ENCODE measurements at regions not wholly inside any gene's neighbourhood (a gene's known extent, or its start where the extent isn't known, plus 50 kb on each side); places are given as distances from the start of the nearest gene placed in this dataset.

DNA sequence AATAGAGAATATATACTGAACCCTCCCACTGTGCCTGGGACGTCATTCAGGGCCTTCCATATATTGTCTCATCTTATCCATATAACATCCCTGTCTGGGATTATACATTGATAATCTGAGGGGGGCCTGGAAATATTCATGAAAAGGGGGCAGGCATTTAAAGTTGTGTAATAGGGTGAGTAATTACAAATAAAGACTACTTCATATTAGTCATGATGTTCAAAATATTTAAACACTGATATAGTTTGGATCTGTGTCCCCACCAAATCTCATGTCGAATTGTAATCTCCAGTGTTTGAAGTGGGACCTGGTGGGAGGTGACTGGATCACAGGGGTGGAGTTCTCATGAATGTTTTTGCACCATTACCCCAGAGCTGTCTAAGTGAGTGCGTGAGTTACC is 97.8 kb downstream of the AQP9 start:
- no peak overlapping the region for H3K4me2 ChIP-seq
- H3K4me1 ChIP-seq = peaks cover 7% of the 10 kb centered on the region
- H3K9me3 ChIP-seq (ENCODE audit: low read depth) = no peaks in the 10 kb centered on the region
- H3K27me3 ChIP-seq = no peaks in the 10 kb centered on the region
- H3K27me3 Mint-ChIP-seq (ENCODE audit: insufficient read depth, low read depth) = peaks cover 7% of the 10 kb centered on the region
- H3K4me3 ChIP-seq = no peak overlapping the region
- H3K9ac ChIP-seq = no peak overlapping the region
- H3K4me3 Mint-ChIP-seq = no peak overlapping the region
- no peak overlapping the region for H2AFZ ChIP-seq (replicated peaks)
- H3K27ac ChIP-seq = no peak overlapping the region
- H3K36me3 Mint-ChIP-seq = no peaks in the 10 kb centered on the region
- H3K27ac Mint-ChIP-seq = no peak overlapping the region
- no peaks in the 10 kb centered on the region for H3K79me2 ChIP-seq (ENCODE audit: low read depth)
- peaks cover 5% of the 10 kb centered on the region for H3K9me3 Mint-ChIP-seq
- no peaks in the 10 kb centered on the region for H4K20me1 ChIP-seq (ENCODE audit: low read depth)
- H3K4me1 Mint-ChIP-seq = peaks cover 29% of the 10 kb centered on the region
- no peaks in the 10 kb centered on the region for H3F3A ChIP-seq (ENCODE audit: low read depth)
- TF ChIP-seq EZH2 (IDR thresholded peaks at IDR 0.05) (no peak), CTCF (IDR thresholded peaks at IDR 0.05) (no peak), EZH2phosphoT487 (IDR thresholded peaks at IDR 0.05) (no peak)
- no peaks in the 10 kb centered on the region for H3K36me3 ChIP-seq
- DNase-seq (ENCODE audit: low spot score) = no peak

GRCh38 chr15:58240191-58240932 is 102.2 kb downstream of the AQP9 start:
- H3K9me3 ChIP-seq (ENCODE audit: low read depth) = no peaks in the 10 kb centered on the region
- H3K36me3 ChIP-seq = no peaks in the 10 kb centered on the region
- TF ChIP-seq EZH2phosphoT487 (IDR thresholded peaks at IDR 0.05) (no peak), CTCF (IDR thresholded peaks at IDR 0.05) (no peak), EZH2 (IDR thresholded peaks at IDR 0.05) (no peak)
- H3K79me2 ChIP-seq (ENCODE audit: low read depth) = no peaks in the 10 kb centered on the region
- peaks cover 5% of the 10 kb centered on the region for H3K9me3 Mint-ChIP-seq
- no peak for DNase-seq (ENCODE audit: low spot score)
- no peak overlapping the region for H3K4me3 Mint-ChIP-seq
- H3F3A ChIP-seq (ENCODE audit: low read depth) = no peaks in the 10 kb centered on the region
- H3K4me2 ChIP-seq = no peak overlapping the region
- no peak overlapping the region for H3K9ac ChIP-seq
- H3K27ac ChIP-seq = no peak overlapping the region
- peaks cover 39% of the 10 kb centered on the region for H3K4me1 Mint-ChIP-seq
- no peak overlapping the region for H3K4me3 ChIP-seq
- peak overlapping the region; percentile 73 for H3K27ac Mint-ChIP-seq
- no peaks in the 10 kb centered on the region for H3K36me3 Mint-ChIP-seq
- peaks cover 6% of the 10 kb centered on the region for H3K27me3 Mint-ChIP-seq (ENCODE audit: insufficient read depth, low read depth)
- no peak overlapping the region for H2AFZ ChIP-seq (replicated peaks)
- H3K27me3 ChIP-seq = no peaks in the 10 kb centered on the region
- no peaks in the 10 kb centered on the region for H4K20me1 ChIP-seq (ENCODE audit: low read depth)
- H3K4me1 ChIP-seq = no peaks in the 10 kb centered on the region

DNA sequence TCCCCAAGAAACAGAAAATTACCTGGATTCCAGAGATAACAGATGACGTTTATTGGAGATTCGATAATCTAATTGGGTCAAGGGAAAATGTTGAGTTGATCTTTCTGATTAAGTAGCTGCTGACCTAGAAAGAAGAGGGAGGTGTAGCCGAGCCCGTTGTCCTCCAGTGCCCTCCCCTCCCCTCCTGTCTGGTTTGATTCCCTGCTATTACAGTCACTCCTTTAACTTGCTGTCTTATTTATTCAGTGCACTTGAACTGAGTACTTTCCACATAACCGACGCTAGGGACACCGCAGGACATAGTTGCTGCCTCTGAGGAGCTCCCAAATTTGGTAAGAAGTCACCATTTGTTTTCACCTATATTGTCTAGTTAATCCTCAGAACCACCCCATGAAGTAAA is 103.7 kb downstream of the AQP9 start:
- Histone ChIP-seq H3K79me2 (ENCODE audit: low read depth) (no peaks in the 10 kb centered on the region), H4K20me1 (ENCODE audit: low read depth) (no peaks in the 10 kb centered on the region), H3K9ac (no peak overlapping the region), H3K4me3 (no peak overlapping the region), H3K27ac (no peak overlapping the region), H3K4me2 (no peak overlapping the region), H3K4me1 (no peaks in the 10 kb centered on the region), H2AFZ (replicated peaks) (no peak overlapping the region), H3K9me3 (ENCODE audit: low read depth) (no peaks in the 10 kb centered on the region), H3F3A (ENCODE audit: low read depth) (no peaks in the 10 kb centered on the region), H3K27me3 (no peaks in the 10 kb centered on the region), H3K36me3 (no peaks in the 10 kb centered on the region)
- no peak for DNase-seq (ENCODE audit: low spot score)
- no peak overlapping the region for H3K4me3 Mint-ChIP-seq
- peaks cover 2% of the 10 kb centered on the region for H3K27me3 Mint-ChIP-seq (ENCODE audit: insufficient read depth, low read depth)
- H3K36me3 Mint-ChIP-seq = no peaks in the 10 kb centered on the region
- TF ChIP-seq CTCF (IDR thresholded peaks at IDR 0.05) (no peak), EZH2 (IDR thresholded peaks at IDR 0.05) (no peak), EZH2phosphoT487 (IDR thresholded peaks at IDR 0.05) (no peak)
- H3K27ac Mint-ChIP-seq = no peak overlapping the region
- peaks cover 2% of the 10 kb centered on the region for H3K9me3 Mint-ChIP-seq
- H3K4me1 Mint-ChIP-seq = peaks cover 36% of the 10 kb centered on the region

Data from neural progenitor cell (in vitro differentiated cells).